Prostate gland (tissue), 2 donors: ENCODE measurements at regions not wholly inside any gene's neighbourhood (a gene's known extent, or its start where the extent isn't known, plus 50 kb on each side); places are given as distances from the start of the nearest gene placed in this dataset.

Experiments used
- DNase-seq: peaks from one replicate; pipeline ENCODE4 v3.0.0-alpha.2; 2019; ENCODE audit warnings: low spot score
- H3K27ac ChIP-seq, 2 donors: fragments of 200-600 bp; sonication (generic); 2 replicates each; pipeline ENCODE4 v1.5.1; 2017 to 2019
- H3K27me3 ChIP-seq: fragments of 200-600 bp; sonication (generic); replicated peaks from 2 replicates; pipeline ENCODE4 v1.5.1; 2019; ENCODE audit not compliant: insufficient read depth
- H3K36me3 ChIP-seq, 2 donors: fragments of 200-600 bp; sonication (generic); 1 replicate in 1 of 2; 2 replicates in 1 of 2; pipeline versions ENCODE4 v1.5.1 to v1.8.1; 2017 to 2019
- H3K4me1 ChIP-seq: fragments of 200-600 bp; sonication (generic); replicated peaks from 2 replicates; pipeline ENCODE4 v1.5.1; 2019
- H3K4me3 ChIP-seq, 2 donors: fragments of 200-600 bp; sonication (generic); 2 replicates each; pipeline ENCODE4 v1.5.1; 2017 to 2019
- H3K9me3 ChIP-seq: fragments of 200-600 bp; sonication (generic); 2 replicates; pipeline ENCODE4 v1.5.1; 2017
- POLR2A ChIP-seq: fragments of 450-650 bp; IDR thresholded peaks from one replicate; pipeline ENCODE4 v1.6.1; 2016; ENCODE audit warnings: antibody characterized with exemption, mild to moderate bottlenecking
- POLR2AphosphoS5 ChIP-seq: sonication (generic); formaldehyde crosslinking; IDR thresholded peaks from one replicate; pipeline ENCODE4 v1.6.1; 2017; ENCODE audit warnings: antibody characterized with exemption
- WGBS: methylation state at CpG from one replicate; pipeline ENCODE4 v1.1.5; 2018; 5-methylcytosine and 5-hydroxymethylcytosine counted together
- intact Hi-C: fragments of 100-400 bp; cut with DNase I; formaldehyde crosslinking; loops from one replicate; pipeline ENCODE4 v1.14.2; 2022
- TF ChIP-seq, protein P1 (sequence below), 4 experiments: fragments of 200-600 bp in 2 of 4; fragments of 450-650 bp in 2 of 4; sonication (generic) in 2 of 4; IDR thresholded peaks; 1 replicate in 3 of 4; 2 replicates in 1 of 4; pipeline ENCODE4 v1.5.1; 2016 to 2019; ENCODE audit warnings: antibody characterized with exemption in 4 of 4, mild to moderate bottlenecking in 2 of 4, moderate library complexity in 2 of 4

- H3K27me3 ChIP-seq, result no peaks in the 10 kb centered on the region
- H3K4me3 ChIP-seq, result no peak overlapping the region
- TF ChIP-seq, protein P1, sequence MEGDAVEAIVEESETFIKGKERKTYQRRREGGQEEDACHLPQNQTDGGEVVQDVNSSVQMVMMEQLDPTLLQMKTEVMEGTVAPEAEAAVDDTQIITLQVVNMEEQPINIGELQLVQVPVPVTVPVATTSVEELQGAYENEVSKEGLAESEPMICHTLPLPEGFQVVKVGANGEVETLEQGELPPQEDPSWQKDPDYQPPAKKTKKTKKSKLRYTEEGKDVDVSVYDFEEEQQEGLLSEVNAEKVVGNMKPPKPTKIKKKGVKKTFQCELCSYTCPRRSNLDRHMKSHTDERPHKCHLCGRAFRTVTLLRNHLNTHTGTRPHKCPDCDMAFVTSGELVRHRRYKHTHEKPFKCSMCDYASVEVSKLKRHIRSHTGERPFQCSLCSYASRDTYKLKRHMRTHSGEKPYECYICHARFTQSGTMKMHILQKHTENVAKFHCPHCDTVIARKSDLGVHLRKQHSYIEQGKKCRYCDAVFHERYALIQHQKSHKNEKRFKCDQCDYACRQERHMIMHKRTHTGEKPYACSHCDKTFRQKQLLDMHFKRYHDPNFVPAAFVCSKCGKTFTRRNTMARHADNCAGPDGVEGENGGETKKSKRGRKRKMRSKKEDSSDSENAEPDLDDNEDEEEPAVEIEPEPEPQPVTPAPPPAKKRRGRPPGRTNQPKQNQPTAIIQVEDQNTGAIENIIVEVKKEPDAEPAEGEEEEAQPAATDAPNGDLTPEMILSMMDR (IDR thresholded peaks at IDR 0.05), result no peak
- no peak for TF ChIP-seq POLR2A
- no peak for TF ChIP-seq POLR2AphosphoS5
- H3K4me1 ChIP-seq, result no peaks in the 10 kb centered on the region
- WGBS, result 95% methylated on average over 2 of the region's 2 CpGs
- H3K27ac ChIP-seq, result no peak overlapping the region
- H3K9me3 ChIP-seq, result no peaks in the 10 kb centered on the region
- H3K36me3 ChIP-seq, result no peaks in the 10 kb centered on the region
- intact Hi-C loops, result no loop called here
- DNase-seq, result no peak
Measured at GRCh38 chr4:24112466-24112865, 222.6 kb upstream of the PPARGC1A start.

- DNase-seq, result no peak
- Histone ChIP-seq H3K4me3 (no peak overlapping the region), H3K27me3 (no peaks in the 10 kb centered on the region), H3K4me1 (no peaks in the 10 kb centered on the region), H3K27ac (no peak overlapping the region), H3K9me3 (no peaks in the 10 kb centered on the region), H3K36me3 (no peaks in the 10 kb centered on the region)
- WGBS, result 98% methylated on average over 2 of the region's 2 CpGs
- intact Hi-C loops, result no loop called here
- TF ChIP-seq, protein P1 (IDR thresholded peaks at IDR 0.05), result no peak
- no peak for TF ChIP-seq POLR2A
- TF ChIP-seq POLR2AphosphoS5, result no peak
Measured at GRCh38 chr4:24108567-24108966, 218.7 kb upstream of the PPARGC1A start.

- intact Hi-C loops, result no loop called here
- Histone ChIP-seq H3K36me3 (no peaks in the 10 kb centered on the region), H3K9me3 (no peaks in the 10 kb centered on the region), H3K4me3 (no peak overlapping the region), H3K27me3 (no peaks in the 10 kb centered on the region), H3K4me1 (no peaks in the 10 kb centered on the region), H3K27ac (peak overlapping the region in 1 of 2 donors; percentile 16)
- WGBS, result 67% methylated on average over 10 of the region's 10 CpGs
- TF ChIP-seq POLR2A (no peak), POLR2AphosphoS5 (no peak)
- TF ChIP-seq, protein P1 (IDR thresholded peaks at IDR 0.05), result no peak
- no peak for DNase-seq
Measured at GRCh38 chr4:24105327-24106038, 215.6 kb upstream of the PPARGC1A start.

- no peaks in the 10 kb centered on the region for H3K9me3 ChIP-seq
- H3K4me1 ChIP-seq, result no peaks in the 10 kb centered on the region
- intact Hi-C loops, result no loop called here
- DNase-seq, result no peak
- no peak for TF ChIP-seq POLR2A
- TF ChIP-seq POLR2AphosphoS5, result no peak
- TF ChIP-seq, protein P1 (IDR thresholded peaks at IDR 0.05), result no peak
- WGBS, result 33% methylated on average over 6 of the region's 6 CpGs
- peak overlapping the region in 1 of 2 donors; percentile 2 for H3K27ac ChIP-seq
- H3K4me3 ChIP-seq, result no peak overlapping the region
- H3K27me3 ChIP-seq, result no peaks in the 10 kb centered on the region
- no peaks in the 10 kb centered on the region for H3K36me3 ChIP-seq
Measured at GRCh38 chr4:24104158-24104565, 214.3 kb upstream of the PPARGC1A start.

DNA sequence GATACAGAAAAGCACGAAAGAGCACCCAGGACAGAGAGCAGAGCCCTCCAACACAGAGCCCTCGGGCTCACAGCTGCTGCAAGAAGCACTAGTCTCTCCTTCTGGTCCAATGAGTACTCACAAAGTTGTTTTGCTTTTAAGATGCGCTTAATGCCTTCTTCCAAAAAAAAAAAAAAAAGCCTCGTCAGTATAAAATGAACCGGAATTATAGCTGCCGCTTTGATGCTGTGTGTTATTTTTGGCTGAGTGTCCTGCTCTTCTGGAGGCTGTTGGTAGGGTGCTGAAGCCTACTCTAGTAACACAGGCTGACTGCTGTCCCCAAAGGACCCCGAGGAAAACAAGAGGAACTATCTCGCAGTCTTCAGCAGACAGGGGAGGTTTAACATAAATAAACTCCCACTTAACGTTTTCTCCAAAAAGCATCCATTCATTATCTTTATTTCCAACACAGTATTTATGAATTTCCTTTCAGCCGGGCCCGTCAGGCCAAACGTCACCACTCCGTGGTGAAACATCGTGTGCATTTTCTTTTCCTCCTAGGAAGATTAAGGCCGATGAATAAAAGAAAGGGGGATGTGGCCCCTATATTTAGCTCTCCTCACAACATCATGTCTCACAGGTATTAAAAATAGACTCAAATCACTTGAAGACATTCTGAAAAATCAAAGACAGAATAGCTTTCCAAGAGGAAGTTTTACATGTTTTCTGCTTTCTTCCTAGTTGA lies 213.7 kb upstream of the PPARGC1A start:
- intact Hi-C loops, result no loop called here
- Histone ChIP-seq H3K4me3 (no peak overlapping the region), H3K27me3 (no peaks in the 10 kb centered on the region), H3K4me1 (no peaks in the 10 kb centered on the region), H3K36me3 (no peaks in the 10 kb centered on the region), H3K9me3 (no peaks in the 10 kb centered on the region), H3K27ac (peak overlapping the region in 1 of 2 donors; percentile 2)
- no peak for DNase-seq
- 13% methylated on average over 15 of the region's 15 CpGs for WGBS
- TF ChIP-seq POLR2A (no peak), POLR2AphosphoS5 (no peak)
- TF ChIP-seq, protein P1 (IDR thresholded peaks at IDR 0.05), result no peak
